ENCODE measurements at regions not wholly inside any gene's neighbourhood (a gene's known extent, or its start where the extent isn't known, plus 50 kb on each side); places are given as distances from the start of the nearest gene placed in this dataset.

- no peak for DNase-seq (ENCODE audit: low spot score)
Measured at GRCh38 chr2:59921743-59922142, 631.7 kb downstream of the BCL11A start.

DNA sequence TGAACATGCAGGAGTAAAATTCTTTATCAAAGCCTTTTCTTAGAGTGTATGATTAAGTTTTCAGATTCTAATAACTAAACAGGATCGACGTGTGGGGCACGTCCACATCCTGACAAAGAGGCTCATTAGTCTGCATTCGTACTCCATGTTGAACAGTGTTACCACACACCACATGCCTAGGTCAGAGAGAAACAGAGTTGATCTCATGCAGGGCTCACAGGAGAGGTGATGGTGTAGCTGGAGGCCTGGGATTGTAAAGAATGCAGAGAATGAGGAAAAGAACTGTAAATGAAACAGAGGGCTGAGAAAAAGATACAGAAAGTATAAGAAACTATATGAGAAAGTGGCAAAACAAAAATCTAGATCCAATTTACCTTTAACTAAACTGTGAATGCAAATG lies 632.5 kb downstream of the BCL11A start:
- DNase-seq (ENCODE audit: low spot score), result no peak

DNA sequence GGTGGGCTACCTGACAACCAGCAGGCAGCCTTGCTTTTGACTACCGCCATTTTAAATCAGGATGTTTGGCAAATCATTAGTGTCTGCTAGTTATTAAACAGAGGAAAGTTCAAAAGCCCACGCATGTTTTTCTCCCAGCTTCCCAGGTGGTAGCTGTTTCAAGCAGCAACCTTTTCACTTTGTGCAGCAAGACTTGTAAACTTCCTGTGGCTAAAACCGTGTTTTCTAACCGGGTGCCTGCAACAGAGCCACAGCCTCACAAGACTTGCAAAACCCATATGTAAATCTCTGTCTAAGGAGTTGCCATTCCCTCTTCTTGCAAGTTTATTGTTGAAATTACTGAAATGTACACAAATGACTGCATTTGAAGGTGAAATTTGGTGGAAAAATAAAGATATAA lies 633.1 kb downstream of the BCL11A start:
- DNase-seq (ENCODE audit: low spot score), result no peak

DNA sequence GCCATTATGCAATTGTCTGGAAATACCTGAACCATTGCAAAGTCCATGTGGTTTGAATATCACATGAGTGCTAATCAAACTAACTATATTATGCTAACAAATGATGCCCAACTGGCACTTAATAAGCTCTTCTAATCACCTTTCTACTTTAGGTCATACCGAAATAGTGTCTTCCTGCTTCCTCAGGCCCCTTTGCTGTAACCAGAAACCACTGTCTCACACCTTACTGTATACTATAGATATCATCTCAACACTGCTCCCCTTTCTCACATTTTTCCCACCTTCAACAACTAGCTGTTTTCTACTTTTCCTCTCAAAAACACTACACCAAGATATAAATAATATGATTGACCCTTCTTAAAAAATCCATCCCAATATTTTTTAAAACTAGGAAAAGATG lies 633.9 kb downstream of the BCL11A start:
- no peak for DNase-seq (ENCODE audit: low spot score)

GRCh38 chr2:59912042-59912441 lies 641.4 kb downstream of the BCL11A start:
- no peak for DNase-seq (ENCODE audit: low spot score)

- DNase-seq (ENCODE audit: low spot score), result no peak
Measured at GRCh38 chr2:59910166-59910565, 643.3 kb downstream of the BCL11A start.

- no peak for DNase-seq (ENCODE audit: low spot score)
Measured at GRCh38 chr2:59909147-59909546, 644.3 kb downstream of the BCL11A start.

- DNase-seq (ENCODE audit: low spot score), result no peak
Measured at GRCh38 chr2:59905731-59906130, 647.7 kb downstream of the BCL11A start.

GRCh38 chr2:59903994-59904544 lies 649.4 kb downstream of the BCL11A start:
- no peak for DNase-seq (ENCODE audit: low spot score)

DNA sequence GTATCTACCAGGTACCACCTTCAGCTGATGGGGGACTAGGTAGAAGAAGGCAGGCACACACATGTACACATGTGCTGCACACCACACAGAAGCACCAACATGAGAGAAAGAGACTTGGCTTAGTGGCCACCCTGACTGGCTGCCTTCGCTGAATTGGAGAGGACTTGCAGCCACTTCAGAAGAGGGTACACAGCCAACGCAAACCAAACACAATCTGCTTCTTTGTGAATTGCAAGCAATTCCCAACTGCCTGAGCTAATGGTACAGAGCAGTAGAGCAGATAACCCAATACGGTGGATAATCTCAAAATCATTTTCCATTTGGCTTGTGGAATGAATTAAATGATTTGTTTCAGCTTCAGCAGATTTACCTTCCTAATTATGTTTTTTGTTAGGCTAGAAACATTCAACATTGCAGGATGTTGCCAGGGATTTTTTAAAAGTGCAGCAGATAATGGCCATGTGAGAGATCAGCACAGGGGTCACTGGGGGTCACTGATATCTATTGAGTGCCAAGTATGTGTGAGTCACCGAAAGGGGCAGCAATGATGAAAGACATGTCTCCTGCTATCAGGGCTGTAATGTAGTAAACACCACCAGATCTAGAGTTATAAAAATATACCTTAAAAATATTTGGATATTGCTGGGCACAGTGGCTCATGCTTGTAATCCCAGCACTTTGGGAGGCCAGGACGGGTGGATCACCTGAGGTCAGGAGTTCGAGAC lies 652.6 kb downstream of the BCL11A start:
- DNase-seq (ENCODE audit: low spot score), result no peak

- DNase-seq (ENCODE audit: low spot score), result no peak
Measured at GRCh38 chr2:59899692-59900091, 653.8 kb downstream of the BCL11A start.

GRCh38 chr2:59896499-59897245 lies 656.8 kb downstream of the BCL11A start:
- no peak for DNase-seq (ENCODE audit: low spot score)

DNA sequence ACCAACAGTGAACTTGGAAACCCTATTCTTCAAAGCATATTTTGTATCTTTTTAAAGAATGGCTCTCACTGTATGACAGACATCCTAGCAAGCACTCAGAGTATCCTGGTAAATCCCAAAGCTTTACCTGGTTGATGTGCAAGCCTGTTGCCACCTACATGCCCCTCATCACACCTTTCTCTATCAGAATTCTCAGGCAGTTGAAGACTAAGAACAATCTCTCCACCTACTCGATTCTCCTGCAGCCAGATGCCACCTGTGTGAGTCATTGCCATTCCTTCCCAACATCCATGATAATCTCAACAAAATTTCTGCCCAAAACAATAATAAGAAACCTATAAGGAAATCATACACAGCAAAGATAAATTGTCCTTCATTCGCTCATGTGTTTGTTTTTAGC lies 659.8 kb downstream of the BCL11A start:
- DNase-seq (ENCODE audit: low spot score), result no peak

- no peak for DNase-seq (ENCODE audit: low spot score)
Measured at GRCh38 chr2:59892398-59892797, 661.1 kb downstream of the BCL11A start.

DNA sequence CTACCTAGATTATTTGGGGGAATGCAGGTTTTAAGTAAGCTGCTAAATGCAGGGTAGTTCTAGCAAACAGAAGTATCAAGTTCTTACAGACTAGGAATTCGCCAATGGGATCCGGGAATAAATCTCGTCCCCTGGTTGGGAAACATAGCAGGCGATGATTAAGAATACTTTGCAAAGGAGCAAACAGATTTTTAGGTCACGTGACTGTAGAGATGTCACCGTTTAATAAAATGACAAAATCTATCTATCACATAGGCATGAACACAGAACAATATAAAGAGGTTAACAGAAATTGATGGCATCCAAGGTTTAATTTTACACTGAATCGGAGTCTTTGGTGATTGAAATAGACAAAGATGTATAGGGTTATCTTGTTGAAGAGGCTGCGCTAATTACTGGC lies 664.1 kb downstream of the BCL11A start:
- DNase-seq (ENCODE audit: low spot score), result no peak

GRCh38 chr2:59888706-59889105 lies 664.7 kb downstream of the BCL11A start:
- DNase-seq (ENCODE audit: low spot score), result no peak

GRCh38 chr2:59888015-59888414 lies 665.4 kb downstream of the BCL11A start:
- no peak for DNase-seq (ENCODE audit: low spot score)

DNA sequence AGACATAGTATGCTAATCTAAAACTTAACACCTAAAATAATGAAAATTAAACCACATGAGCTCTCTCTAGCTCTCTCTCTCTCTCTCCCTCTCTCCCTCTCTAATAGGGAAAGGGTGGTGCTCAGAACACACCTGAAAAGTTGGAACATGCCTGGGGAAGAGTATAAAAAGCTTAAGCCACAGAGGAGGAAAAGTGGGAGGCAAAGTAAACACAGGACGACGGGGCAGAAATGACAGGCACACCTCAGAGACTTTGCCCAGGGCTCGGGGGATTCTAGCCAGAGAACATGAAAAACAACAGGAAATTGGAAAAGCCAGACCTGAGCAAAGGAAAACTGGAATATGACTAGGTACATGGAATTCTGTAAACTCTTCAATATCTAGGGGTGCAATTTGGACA lies 666.1 kb downstream of the BCL11A start:
- DNase-seq (ENCODE audit: low spot score), result no peak

GRCh38 chr2:59886759-59887158 lies 666.7 kb downstream of the BCL11A start:
- DNase-seq (ENCODE audit: low spot score), result no peak

- no peak for DNase-seq (ENCODE audit: low spot score)
Measured at GRCh38 chr2:59885541-59885940, 667.9 kb downstream of the BCL11A start.

DNA sequence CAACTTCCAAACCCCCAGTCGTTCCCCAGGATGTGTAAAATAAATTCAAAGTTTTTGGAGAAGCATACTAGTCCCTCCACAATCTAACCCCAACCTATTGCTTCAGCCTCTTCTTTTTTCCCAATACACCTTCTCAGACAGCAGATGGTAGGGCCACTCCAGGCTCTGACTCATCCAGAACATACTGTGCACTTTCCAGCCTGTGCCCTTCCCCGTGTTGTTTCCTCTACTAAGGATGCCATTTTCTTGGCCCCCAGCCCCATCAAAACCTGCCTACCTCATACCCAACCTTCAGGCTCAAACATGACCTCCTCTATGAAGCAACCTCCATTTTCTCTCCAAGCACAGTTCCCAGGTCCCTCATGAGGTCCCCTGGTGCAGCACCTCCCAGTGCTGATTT lies 669.3 kb downstream of the BCL11A start:
- DNase-seq (ENCODE audit: low spot score), result no peak

- no peak for DNase-seq (ENCODE audit: low spot score)
Measured at GRCh38 chr2:59882822-59883221, 670.6 kb downstream of the BCL11A start.

DNA sequence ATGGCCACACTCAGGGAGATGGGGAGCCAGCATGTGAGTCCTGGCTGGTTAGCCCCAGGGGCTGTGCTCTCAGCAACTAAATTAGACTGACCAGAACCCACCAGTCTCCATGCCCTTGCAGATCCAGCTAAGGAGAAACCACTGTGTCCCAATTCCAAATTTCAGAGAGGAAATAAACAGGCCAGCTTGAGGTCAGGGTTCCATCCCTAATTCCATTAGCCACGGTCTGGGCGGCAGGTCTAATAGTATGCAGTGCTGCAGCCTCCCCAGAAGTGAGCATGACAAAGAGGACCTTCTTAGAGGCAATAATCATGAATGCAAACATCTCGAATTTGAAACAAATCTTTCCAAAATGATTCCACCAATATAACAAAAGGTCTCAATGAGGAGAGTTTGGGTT lies 671.2 kb downstream of the BCL11A start:
- no peak for DNase-seq (ENCODE audit: low spot score)
